RPMI7951 (cell line): ENCODE measurements at regions not wholly inside any gene's neighbourhood (a gene's known extent, or its start where the extent isn't known, plus 50 kb on each side); places are given as distances from the start of the nearest gene placed in this dataset.

Experiments
- DNase-seq: peaks from one replicate; pipeline ENCODE4 v3.0.0-alpha.2; 2012; ENCODE audit warnings: low read depth

- no peak for DNase-seq
Observed at GRCh38 chr2:193776988-193777387, 1582.3 kb upstream of the TMEFF2 start.

- no peak for DNase-seq
Observed at GRCh38 chr2:193774166-193774565, 1579.4 kb upstream of the TMEFF2 start.

GRCh38 chr2:193751299-193751698 lies 1556.6 kb upstream of the TMEFF2 start:
- DNase-seq, result no peak

- DNase-seq, result no peak
Observed at GRCh38 chr2:193749485-193749884, 1554.8 kb upstream of the TMEFF2 start.

GRCh38 chr2:193743089-193743488 lies 1548.4 kb upstream of the TMEFF2 start:
- no peak for DNase-seq

- no peak for DNase-seq
Observed at GRCh38 chr2:193738892-193739291, 1544.2 kb upstream of the TMEFF2 start.

GRCh38 chr2:193712912-193713311 lies 1518.2 kb upstream of the TMEFF2 start:
- no peak for DNase-seq

GRCh38 chr2:193703411-193703810 lies 1508.7 kb upstream of the TMEFF2 start:
- DNase-seq, result no peak

GRCh38 chr2:193701484-193701883 lies 1506.8 kb upstream of the TMEFF2 start:
- DNase-seq, result no peak

GRCh38 chr2:193695367-193695766 lies 1500.6 kb upstream of the TMEFF2 start:
- DNase-seq, result peak; percentile 22

- no peak for DNase-seq
Observed at GRCh38 chr2:193693758-193694157, 1499.0 kb upstream of the TMEFF2 start.

GRCh38 chr2:193690572-193690971 lies 1495.8 kb upstream of the TMEFF2 start:
- DNase-seq, result no peak

GRCh38 chr2:193687195-193687594 lies 1492.5 kb upstream of the TMEFF2 start:
- DNase-seq, result no peak

GRCh38 chr2:193679847-193680246 lies 1485.1 kb upstream of the TMEFF2 start:
- no peak for DNase-seq

- no peak for DNase-seq
Observed at GRCh38 chr2:193670478-193670877, 1475.7 kb upstream of the TMEFF2 start.

- DNase-seq, result no peak
Observed at GRCh38 chr2:193668557-193669323, 1474.0 kb upstream of the TMEFF2 start.

GRCh38 chr2:193627927-193628272 lies 1433.2 kb upstream of the TMEFF2 start:
- no peak for DNase-seq

- DNase-seq, result no peak
Observed at GRCh38 chr2:193627187-193627926, 1432.6 kb upstream of the TMEFF2 start.

GRCh38 chr2:193608451-193608850 lies 1413.7 kb upstream of the TMEFF2 start:
- DNase-seq, result no peak

GRCh38 chr2:193590831-193591230 lies 1396.1 kb upstream of the TMEFF2 start:
- DNase-seq, result no peak

GRCh38 chr2:193584522-193584938 lies 1389.8 kb upstream of the TMEFF2 start:
- peak; percentile 35 for DNase-seq

- DNase-seq, result peak; percentile 13
Observed at GRCh38 chr2:193583638-193584400, 1389.1 kb upstream of the TMEFF2 start.

GRCh38 chr2:193581807-193582206 lies 1387.1 kb upstream of the TMEFF2 start:
- DNase-seq, result no peak
